ENCODE measurements at regions not wholly inside any gene's neighbourhood (a gene's known extent, or its start where the extent isn't known, plus 50 kb on each side); places are given as distances from the start of the nearest gene placed in this dataset.
A peak's percentile ranks its signal among the peaks of the same experiment; 100 is the strongest.
"Not testable (repeated sequence)": the region's sequence is repeated elsewhere in the genome, so short reads cannot be mapped to it uniquely, and the experiment has no call there.

GRCh38 chr4:43089730-43090129 is 197.2 kb downstream of the GRXCR1 start:
- no peak for DNase-seq

GRCh38 chr4:43103048-43103447 is 210.5 kb downstream of the GRXCR1 start:
- DNase-seq: no peak

GRCh38 chr4:43112139-43112538 is 219.6 kb downstream of the GRXCR1 start:
- DNase-seq: no peak

GRCh38 chr4:43113196-43113595 is 220.7 kb downstream of the GRXCR1 start:
- DNase-seq: no peak

- DNase-seq: no peak
Observed at GRCh38 chr4:43126595-43126994, 234.1 kb downstream of the GRXCR1 start.

- DNase-seq: no peak
Observed at GRCh38 chr4:43130228-43131021, 237.9 kb downstream of the GRXCR1 start.

- peak; percentile 21 to 36 for DNase-seq
Observed at GRCh38 chr4:43132010-43132582, 239.6 kb downstream of the GRXCR1 start.

GRCh38 chr4:43133566-43133965 is 241.1 kb downstream of the GRXCR1 start:
- DNase-seq: no peak

GRCh38 chr4:43136752-43137151 is 244.2 kb downstream of the GRXCR1 start:
- no peak for DNase-seq

GRCh38 chr4:43146198-43146597 is 253.7 kb downstream of the GRXCR1 start:
- no peak for DNase-seq

GRCh38 chr4:43148481-43148880 is 256.0 kb downstream of the GRXCR1 start:
- no peak for DNase-seq

GRCh38 chr4:43163101-43163792 is 270.7 kb downstream of the GRXCR1 start:
- DNase-seq: no peak

- no peak for DNase-seq
Observed at GRCh38 chr4:43189741-43190140, 297.2 kb downstream of the GRXCR1 start.

- not testable (repeated sequence) for DNase-seq
Observed at GRCh38 chr4:43212576-43212975, 320.1 kb downstream of the GRXCR1 start.

- no peak for DNase-seq
Observed at GRCh38 chr4:43223820-43224219, 331.3 kb downstream of the GRXCR1 start.

GRCh38 chr4:43224559-43224958 is 332.0 kb downstream of the GRXCR1 start:
- peak; percentile 28 to 40 for DNase-seq

GRCh38 chr4:43233321-43233720 is 340.8 kb downstream of the GRXCR1 start:
- no peak for DNase-seq

GRCh38 chr4:43234626-43235415 is 342.3 kb downstream of the GRXCR1 start:
- no peak for DNase-seq

GRCh38 chr4:43238008-43238407 is 345.5 kb downstream of the GRXCR1 start:
- no peak for DNase-seq

GRCh38 chr4:43238585-43238984 is 346.1 kb downstream of the GRXCR1 start:
- no peak for DNase-seq

GRCh38 chr4:43241104-43241503 is 348.6 kb downstream of the GRXCR1 start:
- DNase-seq: no peak

- no peak for DNase-seq
Observed at GRCh38 chr4:43242606-43243005, 350.1 kb downstream of the GRXCR1 start.

All from right lung (tissue), 2 donors.